ENCODE measurements at regions not wholly inside any gene's neighbourhood (a gene's known extent, or its start where the extent isn't known, plus 50 kb on each side); places are given as distances from the start of the nearest gene placed in this dataset.

DNA sequence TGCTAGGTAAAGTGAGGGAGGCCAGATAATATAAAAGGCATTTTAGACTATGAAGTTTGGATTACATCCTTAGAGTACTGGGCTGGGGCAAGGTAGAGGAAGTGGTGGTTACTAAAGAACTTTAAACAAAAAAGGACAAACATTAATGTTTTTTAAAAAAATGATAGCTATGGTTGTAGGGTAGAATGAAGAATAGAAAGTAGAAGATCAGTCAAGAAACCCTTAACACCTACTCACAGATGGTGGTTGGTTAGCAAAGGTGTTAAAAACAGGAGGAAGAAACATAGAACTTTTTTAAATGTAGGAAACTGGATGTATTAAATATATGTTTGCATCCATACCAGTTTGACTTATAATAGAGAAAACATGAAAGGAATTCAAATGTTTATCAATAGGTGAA lies 80.7 kb upstream of the ELOVL5 start:
- Histone ChIP-seq H3K23ac (ENCODE audit: insufficient read length, low read depth, low read length) (no peak overlapping the region), H3K18ac (ENCODE audit: insufficient read length, low read depth, low read length) (no peak overlapping the region), H3T11ph (ENCODE audit: low read length) (no peak overlapping the region), H4K8ac (replicated peaks; ENCODE audit: insufficient read length, low read depth, low read length) (no peak overlapping the region), H3K4me1 (ENCODE audit: insufficient read depth, low read length) (no peaks in the 10 kb centered on the region), H3K14ac (ENCODE audit: insufficient read depth, low read length) (no peak overlapping the region), H3K4me2 (ENCODE audit: insufficient read depth, insufficient read length, low read length) (no peak overlapping the region), H3K27me3 (ENCODE audit: insufficient read depth, low read length) (no peaks in the 10 kb centered on the region), H3K4ac (ENCODE audit: low read depth, low read length) (no peak overlapping the region), H4K91ac (ENCODE audit: insufficient read length, low read depth, low read length) (no peak overlapping the region), H3K23me2 (ENCODE audit: insufficient read length, low read depth, low read length, poor library complexity, severe bottlenecking) (no peaks in the 10 kb centered on the region), H2AK5ac (ENCODE audit: insufficient read length, low read length) (no peak overlapping the region), H2BK5ac (ENCODE audit: insufficient read length, low read length) (no peak overlapping the region), H3K9ac (ENCODE audit: extremely low read depth, insufficient read length, low read length) (no peak overlapping the region), H2BK12ac (ENCODE audit: insufficient read length, low read depth, low read length) (no peak overlapping the region), H3K27ac (ENCODE audit: insufficient read length, low read depth, low read length) (no peak overlapping the region), H3K56ac (ENCODE audit: insufficient read length, low read depth, low read length) (no peak overlapping the region), H2BK15ac (ENCODE audit: low read depth, low read length) (no peak overlapping the region), H2AFZ (ENCODE audit: low read length) (no peak overlapping the region), H3K79me2 (ENCODE audit: insufficient read depth, low read length) (no peaks in the 10 kb centered on the region), H3K79me1 (ENCODE audit: insufficient read depth, low read depth, low read length, poor library complexity, severe bottlenecking) (no peaks in the 10 kb centered on the region), H4K20me1 (ENCODE audit: control insufficient read depth, insufficient read depth, insufficient read length) (no peaks in the 10 kb centered on the region), H3K9me3 (ENCODE audit: control insufficient read depth, low read depth, low read length) (no peaks in the 10 kb centered on the region), H2BK120ac (ENCODE audit: low read depth, low read length, poor library complexity, severe bottlenecking) (no peak overlapping the region), H4K5ac (ENCODE audit: insufficient read length, low read depth, low read length) (no peak overlapping the region), H2BK20ac (ENCODE audit: low read depth, low read length, poor library complexity, severe bottlenecking) (no peak overlapping the region)
- H3K4me1 Mint-ChIP-seq, result peaks cover 0 to 5% of the 10 kb centered on the region in 2 experiments; a peak in 2 of 4 replicates
- H3K27ac Mint-ChIP-seq, result no peak overlapping the region
- DNase-seq, result no peak
- TF ChIP-seq, protein P1, sequence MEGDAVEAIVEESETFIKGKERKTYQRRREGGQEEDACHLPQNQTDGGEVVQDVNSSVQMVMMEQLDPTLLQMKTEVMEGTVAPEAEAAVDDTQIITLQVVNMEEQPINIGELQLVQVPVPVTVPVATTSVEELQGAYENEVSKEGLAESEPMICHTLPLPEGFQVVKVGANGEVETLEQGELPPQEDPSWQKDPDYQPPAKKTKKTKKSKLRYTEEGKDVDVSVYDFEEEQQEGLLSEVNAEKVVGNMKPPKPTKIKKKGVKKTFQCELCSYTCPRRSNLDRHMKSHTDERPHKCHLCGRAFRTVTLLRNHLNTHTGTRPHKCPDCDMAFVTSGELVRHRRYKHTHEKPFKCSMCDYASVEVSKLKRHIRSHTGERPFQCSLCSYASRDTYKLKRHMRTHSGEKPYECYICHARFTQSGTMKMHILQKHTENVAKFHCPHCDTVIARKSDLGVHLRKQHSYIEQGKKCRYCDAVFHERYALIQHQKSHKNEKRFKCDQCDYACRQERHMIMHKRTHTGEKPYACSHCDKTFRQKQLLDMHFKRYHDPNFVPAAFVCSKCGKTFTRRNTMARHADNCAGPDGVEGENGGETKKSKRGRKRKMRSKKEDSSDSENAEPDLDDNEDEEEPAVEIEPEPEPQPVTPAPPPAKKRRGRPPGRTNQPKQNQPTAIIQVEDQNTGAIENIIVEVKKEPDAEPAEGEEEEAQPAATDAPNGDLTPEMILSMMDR (conservative IDR thresholded peaks at IDR 0.05), result no peak
- H3K36me3 Mint-ChIP-seq (ENCODE audit: insufficient read depth in 1 of 3, low read depth in 3 of 3), result no peaks in the 10 kb centered on the region
- H3K4me3 Mint-ChIP-seq, result no peak overlapping the region
- H3K9me3 Mint-ChIP-seq, result no peaks in the 10 kb centered on the region
- no peaks in the 10 kb centered on the region for H3K27me3 Mint-ChIP-seq (ENCODE audit: low read depth)

Measured in H9 (cell line).